ENCODE measurements at regions not wholly inside any gene's neighbourhood (a gene's known extent, or its start where the extent isn't known, plus 50 kb on each side); places are given as distances from the start of the nearest gene placed in this dataset.

DNA sequence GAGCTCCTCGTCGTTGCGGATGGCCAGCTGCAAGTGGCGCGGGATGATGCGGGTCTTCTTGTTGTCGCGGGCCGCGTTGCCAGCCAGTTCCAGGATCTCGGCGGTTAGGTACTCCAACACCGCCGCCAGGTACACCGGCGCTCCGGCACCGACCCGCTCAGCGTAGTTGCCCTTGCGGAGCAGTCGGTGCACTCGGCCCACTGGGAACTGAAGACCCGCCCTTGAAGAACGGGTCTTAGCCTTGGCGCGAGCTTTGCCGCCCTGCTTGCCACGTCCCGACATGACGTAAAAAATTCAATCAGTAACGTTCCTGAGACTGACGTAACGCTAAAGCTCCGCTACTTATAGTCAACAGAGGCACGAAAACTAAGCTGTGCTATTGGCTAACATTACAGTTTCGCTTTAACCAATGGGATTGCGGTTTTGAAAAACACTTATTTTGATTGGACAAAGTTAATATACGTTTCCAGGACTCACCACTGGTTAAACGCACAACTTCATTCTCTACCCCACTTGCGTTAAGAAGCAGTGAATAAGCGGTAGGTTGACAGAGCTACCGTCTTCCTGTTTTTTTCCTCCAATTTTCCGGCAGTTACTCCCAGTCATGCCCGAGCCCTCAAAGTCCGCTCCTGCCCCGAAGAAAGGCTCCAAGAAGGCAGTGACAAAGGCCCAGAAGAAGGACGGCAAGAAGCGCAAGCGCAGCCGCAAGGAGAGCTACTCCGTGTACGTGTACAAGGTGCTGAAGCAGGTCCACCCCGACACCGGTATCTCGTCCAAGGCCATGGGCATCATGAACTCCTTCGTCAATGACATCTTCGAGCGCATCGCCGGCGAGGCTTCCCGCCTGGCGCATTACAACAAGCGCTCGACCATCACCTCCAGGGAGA lies 73.9 kb downstream of the OR2B2 start:
- TF ChIP-seq, protein P1, sequence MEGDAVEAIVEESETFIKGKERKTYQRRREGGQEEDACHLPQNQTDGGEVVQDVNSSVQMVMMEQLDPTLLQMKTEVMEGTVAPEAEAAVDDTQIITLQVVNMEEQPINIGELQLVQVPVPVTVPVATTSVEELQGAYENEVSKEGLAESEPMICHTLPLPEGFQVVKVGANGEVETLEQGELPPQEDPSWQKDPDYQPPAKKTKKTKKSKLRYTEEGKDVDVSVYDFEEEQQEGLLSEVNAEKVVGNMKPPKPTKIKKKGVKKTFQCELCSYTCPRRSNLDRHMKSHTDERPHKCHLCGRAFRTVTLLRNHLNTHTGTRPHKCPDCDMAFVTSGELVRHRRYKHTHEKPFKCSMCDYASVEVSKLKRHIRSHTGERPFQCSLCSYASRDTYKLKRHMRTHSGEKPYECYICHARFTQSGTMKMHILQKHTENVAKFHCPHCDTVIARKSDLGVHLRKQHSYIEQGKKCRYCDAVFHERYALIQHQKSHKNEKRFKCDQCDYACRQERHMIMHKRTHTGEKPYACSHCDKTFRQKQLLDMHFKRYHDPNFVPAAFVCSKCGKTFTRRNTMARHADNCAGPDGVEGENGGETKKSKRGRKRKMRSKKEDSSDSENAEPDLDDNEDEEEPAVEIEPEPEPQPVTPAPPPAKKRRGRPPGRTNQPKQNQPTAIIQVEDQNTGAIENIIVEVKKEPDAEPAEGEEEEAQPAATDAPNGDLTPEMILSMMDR (IDR thresholded peaks at IDR 0.05; ENCODE audit: insufficient read depth, low read depth, low read length, missing control alignments): no peak
- peak overlapping the region; percentile 89 for H3K4me3 ChIP-seq (ENCODE audit: low read depth, low read length)
- peak; percentile 99 for DNase-seq (ENCODE audit: low read depth)

DNA sequence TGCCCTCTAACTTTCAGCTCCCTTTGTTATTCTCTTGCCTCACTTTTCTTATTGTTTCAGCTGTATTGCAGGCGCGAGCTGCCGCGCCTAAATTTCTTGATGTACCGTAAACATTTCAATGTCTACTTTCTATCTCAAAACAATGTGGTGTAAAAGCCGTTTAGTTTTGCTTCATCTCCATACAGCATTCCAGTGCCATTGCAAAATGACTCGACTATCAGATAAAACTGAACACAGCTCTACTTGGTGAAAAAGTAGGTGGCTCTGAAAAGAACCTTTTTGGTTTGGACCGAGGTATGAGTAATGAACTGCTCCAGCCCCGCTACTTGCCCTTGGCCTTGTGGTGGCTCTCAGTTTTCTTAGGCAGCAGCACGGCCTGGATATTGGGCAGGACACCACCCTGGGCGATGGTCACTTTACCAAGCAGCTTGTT lies 74.6 kb downstream of the OR2B2 start:
- TF ChIP-seq, protein P1 (IDR thresholded peaks at IDR 0.05; ENCODE audit: insufficient read depth, low read depth, low read length, missing control alignments): no peak
- DNase-seq (ENCODE audit: low read depth): no peak
- peak overlapping the region; percentile 89 for H3K4me3 ChIP-seq (ENCODE audit: low read depth, low read length)

DNA sequence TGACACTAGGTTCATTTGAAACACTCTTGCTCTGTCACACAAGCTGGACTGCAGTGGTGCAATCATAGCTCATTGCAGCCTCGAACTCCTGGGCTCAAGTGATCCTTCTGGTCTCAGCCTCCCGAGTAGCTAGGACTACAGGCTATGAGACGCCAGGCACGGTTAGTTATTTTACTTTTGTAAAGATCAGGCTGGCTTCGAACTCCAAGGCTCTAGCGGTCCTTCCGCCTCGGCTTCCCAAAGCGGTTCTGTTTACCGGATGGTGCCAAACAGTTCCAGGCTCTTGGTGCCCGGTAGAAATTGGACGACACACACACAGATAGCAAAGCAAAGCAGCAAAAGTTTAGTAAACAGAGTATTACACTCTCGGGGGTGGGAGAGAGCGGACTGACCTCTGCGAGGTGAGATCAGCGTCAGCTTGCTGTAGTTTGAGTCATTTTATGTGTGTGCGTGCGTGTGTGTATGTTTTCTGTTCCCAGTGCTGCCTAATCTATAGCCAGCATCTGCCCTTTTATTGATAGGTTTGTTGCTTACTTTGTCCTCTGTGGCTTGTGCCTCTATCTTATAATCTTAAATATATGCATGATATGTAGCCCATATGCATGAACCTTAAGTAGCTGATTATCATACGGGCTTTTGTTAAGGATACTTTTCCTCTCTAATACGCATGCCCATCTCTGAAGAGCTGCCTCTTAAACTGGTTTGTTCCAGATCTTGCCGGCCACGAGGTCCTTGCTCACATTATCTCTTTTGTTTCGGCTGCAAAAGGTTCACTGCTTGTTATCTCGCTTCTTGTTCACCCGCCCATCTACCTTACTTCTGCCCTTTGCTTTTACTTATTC lies 75.2 kb downstream of the OR2B2 start:
- DNase-seq (ENCODE audit: low read depth): peak; percentile 90
- TF ChIP-seq, protein P1 (IDR thresholded peaks at IDR 0.05; ENCODE audit: insufficient read depth, low read depth, low read length, missing control alignments): no peak
- H3K4me3 ChIP-seq (ENCODE audit: low read depth, low read length): peak overlapping the region; percentile 89

DNA sequence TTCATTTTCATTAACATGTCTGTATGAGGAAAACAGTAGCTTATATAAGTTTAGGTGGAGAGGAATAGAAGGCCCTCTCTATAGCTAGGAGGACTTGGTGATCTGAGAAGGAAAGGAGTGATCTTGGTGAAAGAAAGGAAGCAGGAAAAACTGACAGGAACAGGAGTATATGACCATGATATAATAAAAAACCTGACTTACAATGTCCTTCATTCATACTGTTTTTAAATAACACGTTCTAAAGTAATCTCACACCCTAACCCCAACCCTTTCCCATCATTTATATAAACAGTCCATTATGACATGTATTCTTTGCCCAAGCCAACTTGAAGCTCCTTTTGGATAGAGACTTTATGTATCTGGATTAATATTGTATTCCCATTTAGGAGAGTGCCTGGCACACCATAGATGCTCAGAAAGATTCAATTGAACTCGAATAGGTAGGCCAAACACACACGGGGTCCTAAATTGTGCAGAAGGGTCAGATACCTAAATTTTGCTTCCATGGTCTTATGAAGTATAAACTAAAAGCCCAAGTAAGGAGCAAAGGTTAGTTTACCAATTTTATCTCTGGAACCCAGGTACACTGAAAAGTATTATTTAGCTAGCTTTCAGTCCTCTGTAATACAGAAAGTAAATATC lies 75.9 kb downstream of the OR2B2 start:
- H3K4me3 ChIP-seq (ENCODE audit: low read depth, low read length): peak overlapping the region; percentile 89
- no peak for DNase-seq (ENCODE audit: low read depth)
- TF ChIP-seq, protein P1 (IDR thresholded peaks at IDR 0.05; ENCODE audit: insufficient read depth, low read depth, low read length, missing control alignments): no peak

DNA sequence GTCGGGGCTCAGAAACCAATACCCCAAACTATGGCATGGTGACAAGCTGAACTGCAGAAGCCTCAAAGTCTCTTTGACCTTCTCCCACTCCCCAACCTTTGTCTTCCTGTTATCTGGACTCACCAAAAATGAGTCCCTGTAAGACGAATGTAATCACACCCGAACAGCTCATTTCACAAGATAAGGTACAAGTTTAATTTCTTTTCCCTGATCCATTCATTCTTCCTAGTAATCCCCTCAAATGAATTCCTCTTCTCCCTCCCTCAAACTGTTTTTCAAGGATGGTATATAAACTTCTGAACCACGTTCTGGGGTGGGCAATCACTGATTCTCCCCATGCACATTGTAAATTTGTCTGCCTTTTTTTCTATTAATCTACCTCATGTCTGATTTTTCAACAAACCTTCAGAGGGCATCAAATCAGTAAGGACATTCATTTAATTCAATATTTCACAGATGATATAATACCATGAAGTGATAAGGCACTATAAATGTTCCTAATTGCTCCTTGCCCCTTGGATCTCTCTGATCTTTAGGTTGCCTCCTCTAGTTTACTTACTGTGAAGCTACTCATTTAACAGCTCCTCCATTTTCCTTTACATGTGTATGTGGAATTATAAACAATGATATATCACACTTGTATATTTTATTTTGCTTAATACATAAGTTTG lies 77.2 kb downstream of the OR2B2 start:
- TF ChIP-seq, protein P1 (IDR thresholded peaks at IDR 0.05; ENCODE audit: insufficient read depth, low read depth, low read length, missing control alignments): no peak
- peak overlapping the region; percentile 89 for H3K4me3 ChIP-seq (ENCODE audit: low read depth, low read length)
- DNase-seq (ENCODE audit: low read depth): peak; percentile 45

DNA sequence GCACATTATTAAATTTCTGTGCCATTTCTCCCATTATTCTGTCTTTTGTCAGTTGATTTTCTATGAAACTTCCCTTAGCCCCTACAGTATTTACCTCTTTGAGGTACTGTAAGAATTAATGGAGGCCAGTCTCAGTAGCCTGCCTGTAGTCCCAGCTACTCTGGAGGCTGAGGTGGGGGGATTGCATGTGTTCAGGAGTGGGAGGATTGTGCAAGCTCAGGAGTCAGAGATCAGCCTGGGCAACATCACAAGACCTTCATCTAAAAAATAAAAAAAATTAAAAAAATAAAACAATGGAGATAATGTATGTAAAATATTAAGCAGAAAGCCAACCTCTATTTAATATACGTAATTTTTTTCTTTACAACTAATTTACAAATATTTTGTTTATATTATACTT lies 77.8 kb downstream of the OR2B2 start:
- no peak for DNase-seq (ENCODE audit: low read depth)
- H3K4me3 ChIP-seq (ENCODE audit: low read depth, low read length): no peak overlapping the region
- TF ChIP-seq, protein P1 (IDR thresholded peaks at IDR 0.05; ENCODE audit: insufficient read depth, low read depth, low read length, missing control alignments): no peak

DNA sequence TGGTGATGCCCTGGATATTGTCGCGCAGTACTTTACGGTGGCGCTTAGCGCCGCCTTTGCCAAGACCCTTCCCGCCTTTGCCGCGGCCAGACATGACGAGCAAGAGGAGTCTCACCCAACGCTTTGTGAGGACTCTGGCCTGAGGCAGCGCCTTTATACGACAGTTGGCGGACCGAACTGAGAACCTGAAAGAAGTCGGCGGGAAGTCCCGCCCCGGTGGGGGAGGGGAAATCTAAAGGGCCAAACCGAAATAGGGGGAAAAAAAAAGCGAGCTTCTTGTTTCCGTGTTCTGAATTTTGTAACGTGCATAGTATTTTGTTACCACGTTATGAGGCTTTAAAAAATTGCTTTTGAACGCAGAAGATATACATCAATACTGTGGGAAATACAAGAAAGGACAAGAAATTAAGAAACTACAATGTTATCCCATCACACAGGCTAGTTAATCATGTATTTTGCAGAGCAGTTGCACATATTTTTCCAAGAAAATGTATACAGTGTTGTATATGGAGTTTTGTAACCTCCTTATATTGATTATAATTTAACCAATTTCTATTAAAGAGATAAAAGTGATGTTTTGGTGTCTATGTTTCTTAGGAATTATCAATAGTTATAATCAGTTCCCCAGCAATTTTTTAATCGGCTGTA lies 80.6 kb downstream of the OR2B2 start:
- H3K4me3 ChIP-seq (ENCODE audit: low read depth, low read length): peak overlapping the region; percentile 48
- DNase-seq (ENCODE audit: low read depth): peak; percentile 89

DNA sequence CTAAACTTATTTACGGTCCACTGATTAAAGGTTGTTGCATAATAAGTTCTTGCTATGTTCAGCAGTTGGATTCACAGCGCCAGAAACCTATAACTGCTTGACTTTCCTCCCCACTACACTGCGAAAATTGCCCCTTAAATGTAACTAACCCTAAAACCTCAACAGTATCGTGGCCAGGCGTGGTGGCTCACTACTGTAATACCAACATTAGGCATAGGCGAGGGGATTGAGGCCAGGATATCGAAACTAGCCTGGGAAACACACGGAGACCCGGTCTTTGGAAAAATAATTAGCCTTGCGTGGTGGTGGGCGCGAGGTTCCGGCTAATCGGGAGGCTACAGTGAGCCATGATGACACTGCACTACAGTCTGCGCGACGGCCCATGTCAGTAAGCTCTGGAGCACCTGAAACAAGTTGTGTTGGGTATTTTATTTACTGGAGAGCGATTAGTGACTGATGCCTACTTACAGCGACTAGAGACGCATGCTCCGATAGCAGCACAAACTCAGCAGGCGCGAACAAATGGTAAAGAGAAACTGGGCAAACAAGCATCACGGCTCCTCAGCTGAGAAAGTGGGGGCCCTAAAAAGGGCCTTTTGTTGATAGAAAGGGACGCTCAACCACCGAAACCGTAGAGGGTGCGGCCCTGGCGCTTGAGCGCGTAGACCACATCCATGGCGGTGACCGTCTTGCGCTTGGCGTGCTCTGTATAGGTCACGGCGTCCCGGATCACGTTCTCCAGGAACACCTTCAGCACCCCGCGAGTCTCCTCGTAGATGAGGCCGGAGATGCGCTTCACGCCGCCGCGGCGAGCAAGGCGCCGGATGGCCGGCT lies 81.4 kb downstream of the OR2B2 start:
- peak overlapping the region; percentile 64 for H3K4me3 ChIP-seq (ENCODE audit: low read depth, low read length)
- DNase-seq (ENCODE audit: low read depth): peak; percentile 93
